ENCODE measurements at regions not wholly inside any gene's neighbourhood (a gene's known extent, or its start where the extent isn't known, plus 50 kb on each side); places are given as distances from the start of the nearest gene placed in this dataset.

DNA sequence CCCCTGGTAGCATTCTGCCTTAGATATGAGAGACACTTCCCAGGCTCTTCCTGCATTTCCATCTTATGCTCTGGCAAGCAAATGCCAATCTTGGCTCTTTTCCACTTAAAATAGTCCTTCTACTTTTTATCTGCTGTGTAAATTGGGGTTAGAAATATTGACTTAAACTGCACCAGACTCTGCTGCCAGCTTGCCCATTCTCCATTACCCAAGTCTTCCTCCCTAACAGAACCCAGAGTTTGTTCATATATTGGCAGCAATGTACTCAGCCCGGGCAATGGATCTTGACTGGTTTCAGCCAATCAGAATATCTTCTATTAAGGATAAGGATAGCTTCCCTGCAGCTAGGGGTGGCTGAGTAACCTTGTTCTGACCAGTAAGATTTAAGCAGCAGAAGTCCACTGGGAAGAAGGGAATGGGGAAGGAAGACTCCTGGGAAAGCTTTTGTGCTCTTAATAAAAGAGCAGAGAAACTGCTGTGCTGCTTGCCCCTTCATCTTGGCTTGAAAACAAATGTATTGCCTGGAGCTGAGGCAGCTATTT lies 177.1 kb downstream of the KCNRG start:
- TF ChIP-seq, protein P1, sequence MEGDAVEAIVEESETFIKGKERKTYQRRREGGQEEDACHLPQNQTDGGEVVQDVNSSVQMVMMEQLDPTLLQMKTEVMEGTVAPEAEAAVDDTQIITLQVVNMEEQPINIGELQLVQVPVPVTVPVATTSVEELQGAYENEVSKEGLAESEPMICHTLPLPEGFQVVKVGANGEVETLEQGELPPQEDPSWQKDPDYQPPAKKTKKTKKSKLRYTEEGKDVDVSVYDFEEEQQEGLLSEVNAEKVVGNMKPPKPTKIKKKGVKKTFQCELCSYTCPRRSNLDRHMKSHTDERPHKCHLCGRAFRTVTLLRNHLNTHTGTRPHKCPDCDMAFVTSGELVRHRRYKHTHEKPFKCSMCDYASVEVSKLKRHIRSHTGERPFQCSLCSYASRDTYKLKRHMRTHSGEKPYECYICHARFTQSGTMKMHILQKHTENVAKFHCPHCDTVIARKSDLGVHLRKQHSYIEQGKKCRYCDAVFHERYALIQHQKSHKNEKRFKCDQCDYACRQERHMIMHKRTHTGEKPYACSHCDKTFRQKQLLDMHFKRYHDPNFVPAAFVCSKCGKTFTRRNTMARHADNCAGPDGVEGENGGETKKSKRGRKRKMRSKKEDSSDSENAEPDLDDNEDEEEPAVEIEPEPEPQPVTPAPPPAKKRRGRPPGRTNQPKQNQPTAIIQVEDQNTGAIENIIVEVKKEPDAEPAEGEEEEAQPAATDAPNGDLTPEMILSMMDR (IDR thresholded peaks at IDR 0.05): no peak
- TF ChIP-seq EZH2 (IDR thresholded peaks at IDR 0.05; ENCODE audit: borderline replicate concordance, insufficient read depth, low read depth, low read length, poor library complexity, severe bottlenecking): no peak
